GM12873 (cell line): ENCODE measurements at regions not wholly inside any gene's neighbourhood (a gene's known extent, or its start where the extent isn't known, plus 50 kb on each side); places are given as distances from the start of the nearest gene placed in this dataset.

Source experiments
- CTCF ChIP-seq: IDR thresholded peaks from 2 replicates; pipeline ENCODE4 v1.5.1; 2012; ENCODE audit warnings: low read depth, mild to moderate bottlenecking, moderate library complexity, low read length, control low read depth; ENCODE audit not compliant: insufficient read depth; ENCODE audit errors: missing control alignments

- no peak for TF ChIP-seq CTCF
Observed at GRCh38 chr5:2992806-2993205, 241.3 kb upstream of the IRX2 start.

- no peak for TF ChIP-seq CTCF
Observed at GRCh38 chr5:2991884-2992283, 240.4 kb upstream of the IRX2 start.

GRCh38 chr5:2989517-2989916, 238.0 kb upstream of the IRX2 start:
- no peak for TF ChIP-seq CTCF

GRCh38 chr5:2986301-2986700, 234.8 kb upstream of the IRX2 start:
- TF ChIP-seq CTCF, result no peak

GRCh38 chr5:2985718-2986117, 234.2 kb upstream of the IRX2 start:
- no peak for TF ChIP-seq CTCF

- no peak for TF ChIP-seq CTCF
Observed at GRCh38 chr5:2983583-2984300, 232.3 kb upstream of the IRX2 start.

GRCh38 chr5:2981652-2982051, 230.2 kb upstream of the IRX2 start:
- TF ChIP-seq CTCF, result no peak

GRCh38 chr5:2981035-2981434, 229.6 kb upstream of the IRX2 start:
- TF ChIP-seq CTCF, result no peak
